GM12864 (cell line): ENCODE measurements at regions not wholly inside any gene's neighbourhood (a gene's known extent, or its start where the extent isn't known, plus 50 kb on each side); places are given as distances from the start of the nearest gene placed in this dataset.

ENCODE experiments used
- DNase-seq: peaks from one replicate; pipeline ENCODE4 v3.0.0-alpha.2; 2011; ENCODE audit warnings: low read depth
- H3K4me3 ChIP-seq: 2 replicates; pipeline ENCODE4 v1.5.1; 2011; ENCODE audit warnings: mild to moderate bottlenecking, low read depth, low read length, control low read depth
- TF ChIP-seq, protein P1 (sequence below): IDR thresholded peaks from 2 replicates; pipeline ENCODE4 v1.5.1; 2011; ENCODE audit warnings: low read depth, mild to moderate bottlenecking, moderate library complexity, low read length, control low read depth, inconsistent platforms; ENCODE audit errors: missing control alignments

DNA sequence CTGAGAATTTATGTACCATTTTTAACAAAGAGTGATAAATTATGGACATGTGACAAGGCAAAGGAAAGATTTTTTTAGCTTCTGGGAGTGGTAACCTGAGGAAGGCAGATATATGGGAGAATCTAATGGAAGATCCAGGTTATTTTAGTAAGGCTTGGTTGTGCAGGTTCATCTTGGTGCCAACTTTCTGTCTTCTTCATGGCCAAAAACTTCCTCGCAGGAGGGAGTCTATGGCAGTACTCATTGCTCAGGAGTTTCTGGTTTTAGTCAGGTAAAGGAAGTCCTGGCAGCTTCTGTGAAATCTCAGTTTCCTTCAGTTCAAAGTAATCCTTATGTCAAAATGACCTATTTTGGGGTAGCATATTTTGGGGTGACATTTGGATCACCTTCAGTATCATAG, 248.3 kb upstream of the KCNN2 start:
- DNase-seq, result no peak
- TF ChIP-seq, protein P1, sequence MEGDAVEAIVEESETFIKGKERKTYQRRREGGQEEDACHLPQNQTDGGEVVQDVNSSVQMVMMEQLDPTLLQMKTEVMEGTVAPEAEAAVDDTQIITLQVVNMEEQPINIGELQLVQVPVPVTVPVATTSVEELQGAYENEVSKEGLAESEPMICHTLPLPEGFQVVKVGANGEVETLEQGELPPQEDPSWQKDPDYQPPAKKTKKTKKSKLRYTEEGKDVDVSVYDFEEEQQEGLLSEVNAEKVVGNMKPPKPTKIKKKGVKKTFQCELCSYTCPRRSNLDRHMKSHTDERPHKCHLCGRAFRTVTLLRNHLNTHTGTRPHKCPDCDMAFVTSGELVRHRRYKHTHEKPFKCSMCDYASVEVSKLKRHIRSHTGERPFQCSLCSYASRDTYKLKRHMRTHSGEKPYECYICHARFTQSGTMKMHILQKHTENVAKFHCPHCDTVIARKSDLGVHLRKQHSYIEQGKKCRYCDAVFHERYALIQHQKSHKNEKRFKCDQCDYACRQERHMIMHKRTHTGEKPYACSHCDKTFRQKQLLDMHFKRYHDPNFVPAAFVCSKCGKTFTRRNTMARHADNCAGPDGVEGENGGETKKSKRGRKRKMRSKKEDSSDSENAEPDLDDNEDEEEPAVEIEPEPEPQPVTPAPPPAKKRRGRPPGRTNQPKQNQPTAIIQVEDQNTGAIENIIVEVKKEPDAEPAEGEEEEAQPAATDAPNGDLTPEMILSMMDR, result no peak
- no peak overlapping the region for H3K4me3 ChIP-seq

DNA sequence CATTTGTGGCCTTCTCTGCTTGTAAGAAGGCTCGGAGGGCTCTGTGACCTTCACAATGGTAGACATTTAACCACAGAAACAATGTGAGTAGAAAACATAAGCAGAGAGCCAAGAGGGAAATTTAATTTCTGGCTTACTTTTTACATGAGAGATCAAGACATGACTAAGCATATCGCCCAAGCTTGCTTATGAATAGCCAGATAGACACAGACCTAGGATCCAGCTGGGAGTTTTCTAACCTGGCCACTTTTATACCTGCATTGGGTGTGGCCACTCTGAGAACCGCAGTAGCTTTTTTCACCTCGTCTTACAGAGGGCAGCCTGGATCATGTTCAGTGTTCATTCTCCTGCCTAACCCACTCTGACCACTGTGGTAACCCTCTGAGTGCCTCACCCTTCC, 244.9 kb upstream of the KCNN2 start:
- no peak for DNase-seq
- TF ChIP-seq, protein P1, result no peak
- no peak overlapping the region for H3K4me3 ChIP-seq

DNA sequence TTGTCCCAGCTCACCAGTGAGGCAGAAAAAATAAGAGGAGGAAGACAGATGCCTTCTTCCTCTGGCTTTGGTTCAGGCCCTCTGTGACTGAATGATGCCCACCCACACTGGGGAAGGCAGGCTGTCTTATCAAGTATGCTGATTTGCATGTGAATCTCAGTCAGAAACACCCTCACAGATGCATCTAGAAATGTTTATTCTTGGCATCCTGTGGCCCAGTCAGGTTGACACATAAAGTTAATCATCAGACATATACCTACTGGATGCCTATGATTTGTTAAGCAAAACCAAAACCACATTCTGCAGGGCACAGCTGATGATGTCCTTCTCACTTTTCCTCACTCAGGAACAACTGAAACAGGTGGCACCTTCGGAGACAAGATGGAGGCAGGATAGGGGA, 243.4 kb upstream of the KCNN2 start:
- no peak overlapping the region for H3K4me3 ChIP-seq
- TF ChIP-seq, protein P1, result no peak
- DNase-seq, result no peak

DNA sequence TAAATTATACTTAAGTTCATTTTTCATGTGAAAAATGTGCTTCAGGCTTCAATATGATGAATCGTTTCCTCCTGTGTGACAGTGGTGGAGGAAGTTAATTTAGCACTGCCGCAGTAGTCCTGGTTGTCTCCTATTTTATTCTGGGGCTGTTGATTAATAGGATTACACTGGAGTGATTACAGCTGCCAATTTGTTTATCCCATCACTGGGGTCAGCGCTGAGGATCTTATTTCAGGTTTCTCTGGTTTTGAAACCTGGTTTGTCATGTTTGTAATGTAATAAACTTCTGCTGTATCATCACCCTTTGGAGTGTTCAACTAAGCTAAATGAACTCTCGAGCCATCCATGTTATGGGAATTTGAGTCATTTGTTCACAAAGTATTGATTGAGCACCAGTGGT, 241.7 kb upstream of the KCNN2 start:
- no peak for DNase-seq
- TF ChIP-seq, protein P1, result no peak
- H3K4me3 ChIP-seq, result no peak overlapping the region

DNA sequence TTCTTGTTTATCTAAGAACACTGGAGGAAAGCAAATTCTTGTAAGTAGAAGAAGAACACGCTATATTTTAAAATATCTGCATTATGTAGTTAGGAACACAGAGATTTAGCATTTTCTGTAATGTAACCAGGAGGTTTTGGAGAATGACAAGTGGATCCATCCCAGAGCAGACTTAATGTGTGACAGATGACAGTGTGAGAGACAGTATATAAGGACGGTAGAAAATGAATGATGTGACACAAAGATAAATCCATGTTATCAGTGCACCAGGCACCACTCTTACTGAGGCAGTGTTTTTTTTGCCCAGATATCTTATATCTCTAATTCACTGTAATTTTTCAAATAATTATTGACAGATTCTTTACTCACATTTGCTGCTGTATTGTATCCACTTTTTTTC, 239.0 kb upstream of the KCNN2 start:
- no peak overlapping the region for H3K4me3 ChIP-seq
- no peak for DNase-seq
- TF ChIP-seq, protein P1, result no peak

DNA sequence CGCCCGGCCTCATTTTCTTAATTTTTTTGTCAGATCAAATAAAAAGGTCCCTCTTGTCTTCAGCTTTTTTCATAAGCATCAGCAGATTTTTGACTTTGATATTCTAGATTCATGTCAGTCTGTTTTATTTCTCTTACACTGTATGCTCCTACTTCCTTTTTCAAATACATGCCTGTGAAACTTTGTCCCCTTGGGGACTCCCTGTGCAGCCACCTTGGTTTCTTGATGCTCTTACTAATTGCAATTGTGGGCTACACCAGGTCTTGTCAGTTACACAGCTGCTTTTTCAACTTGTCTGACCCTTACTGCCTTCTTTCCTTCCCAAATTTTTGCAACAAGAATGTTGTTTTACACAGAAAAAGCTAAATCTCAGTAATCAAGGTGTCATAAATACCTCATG, 238.2 kb upstream of the KCNN2 start:
- no peak for DNase-seq
- TF ChIP-seq, protein P1, result no peak
- no peak overlapping the region for H3K4me3 ChIP-seq

DNA sequence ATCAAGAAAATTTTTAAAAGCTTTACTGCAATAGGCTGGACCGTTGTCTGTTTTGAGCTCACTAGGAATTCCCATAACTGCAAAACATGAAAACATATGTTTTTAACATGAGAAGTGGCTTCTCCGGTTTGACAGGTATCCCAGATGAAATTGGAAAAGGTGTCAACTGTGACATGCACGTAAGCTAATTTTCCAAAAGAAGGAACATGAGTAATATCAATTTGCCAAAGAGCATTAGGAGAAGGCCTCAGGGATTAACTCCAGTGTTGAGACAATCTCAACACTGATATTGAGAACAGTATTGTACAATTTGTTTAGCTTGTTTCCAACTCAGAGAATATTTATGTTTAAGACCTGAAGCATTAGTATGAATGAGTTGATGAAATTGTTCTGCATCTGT, 215.5 kb upstream of the KCNN2 start:
- no peak overlapping the region for H3K4me3 ChIP-seq
- TF ChIP-seq, protein P1, result no peak
- DNase-seq, result no peak
